ENCODE measurements at regions not wholly inside any gene's neighbourhood (a gene's known extent, or its start where the extent isn't known, plus 50 kb on each side); places are given as distances from the start of the nearest gene placed in this dataset.

DNA sequence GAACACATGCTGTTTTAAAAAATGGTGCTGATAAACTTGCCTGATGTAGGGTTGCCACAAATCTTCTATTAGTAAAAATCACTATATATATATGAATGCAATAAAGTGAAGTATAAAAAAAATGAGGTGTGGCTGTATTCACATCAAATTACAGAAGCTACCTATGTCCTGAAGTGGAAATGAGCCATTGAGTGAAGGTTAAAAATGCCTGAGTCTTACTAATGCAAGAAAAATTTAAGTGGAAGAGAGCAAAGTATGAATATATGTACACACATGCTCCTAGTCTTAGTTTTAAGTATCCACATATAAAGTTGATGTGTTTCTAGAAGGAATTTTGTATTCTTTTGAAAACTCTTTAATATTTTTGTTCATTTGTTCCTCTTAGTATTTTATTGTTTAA is 808.3 kb upstream of the MAN1A1 start:
- H2AFZ ChIP-seq (ENCODE audit: low read length): no peak overlapping the region
- no peaks in the 10 kb centered on the region for H3K36me3 ChIP-seq (ENCODE audit: insufficient read depth, low read length)
- POLR2A ChIA-PET: no interaction called here
- H3K4me2 ChIP-seq (ENCODE audit: low read length): no peak overlapping the region
- H3K4me1 ChIP-seq (ENCODE audit: insufficient read depth, low read length, poor library complexity, severe bottlenecking): no peaks in the 10 kb centered on the region
- BruUV-seq (replicated peaks): no TSS peak
- no peaks in the 10 kb centered on the region for H3K9me3 ChIP-seq (ENCODE audit: low read length)
- no peak for DNase-seq (ENCODE audit: low spot score)
- no peak overlapping the region for H3K4me3 ChIP-seq (ENCODE audit: low read depth, low read length, poor library complexity, severe bottlenecking)
- H3K27ac ChIP-seq (ENCODE audit: low read depth, low read length, poor library complexity, severe bottlenecking): no peak overlapping the region
- intact Hi-C loops (cut with micrococcal nuclease; ENCODE audit: unreplicated experiment): no loop called here
- CTCF ChIA-PET (ENCODE audit: unreplicated experiment): no interaction called here
- H3K9me2 ChIP-seq (ENCODE audit: insufficient read depth, low read length): no peaks in the 10 kb centered on the region
- no peaks in the 10 kb centered on the region for H4K20me1 ChIP-seq (ENCODE audit: insufficient read depth, low read length)
- no peaks in the 10 kb centered on the region for H3K79me2 ChIP-seq (ENCODE audit: insufficient read depth, low read depth, low read length)
- TF ChIP-seq CTCF (conservative IDR thresholded peaks at IDR 0.05; ENCODE audit: low read length): no peak
- TF ChIP-seq EZH2phosphoT487 (IDR thresholded peaks at IDR 0.05; ENCODE audit: borderline replicate concordance, low read depth, low read length): no peak

- TF ChIP-seq EZH2phosphoT487 (IDR thresholded peaks at IDR 0.05; ENCODE audit: borderline replicate concordance, low read depth, low read length): no peak
- peak; percentile 76 for TF ChIP-seq CTCF (conservative IDR thresholded peaks at IDR 0.05; ENCODE audit: low read length)
- Histone ChIP-seq H3K36me3 (ENCODE audit: insufficient read depth, low read length) (no peaks in the 10 kb centered on the region), H3K79me2 (ENCODE audit: insufficient read depth, low read depth, low read length) (no peaks in the 10 kb centered on the region), H3K9me2 (ENCODE audit: insufficient read depth, low read length) (no peaks in the 10 kb centered on the region), H3K4me3 (ENCODE audit: low read depth, low read length, poor library complexity, severe bottlenecking) (no peak overlapping the region), H3K9me3 (ENCODE audit: low read length) (no peaks in the 10 kb centered on the region), H3K4me1 (ENCODE audit: insufficient read depth, low read length, poor library complexity, severe bottlenecking) (no peaks in the 10 kb centered on the region), H3K27ac (ENCODE audit: low read depth, low read length, poor library complexity, severe bottlenecking) (no peak overlapping the region), H2AFZ (ENCODE audit: low read length) (no peak overlapping the region), H4K20me1 (ENCODE audit: insufficient read depth, low read length) (no peaks in the 10 kb centered on the region), H3K4me2 (ENCODE audit: low read length) (no peak overlapping the region)
- no TSS peak for BruUV-seq (replicated peaks)
- peak; percentile 14 for DNase-seq (ENCODE audit: low spot score)
- POLR2A ChIA-PET: interaction anchor here (1.3 kb wide), 1 partner anchor 17 kb away, joined by 3 read pairs; no protein-coding TSS in a partner anchor
- intact Hi-C loops (cut with micrococcal nuclease; ENCODE audit: unreplicated experiment): no loop called here
- CTCF ChIA-PET (ENCODE audit: unreplicated experiment): no interaction called here
Measured at GRCh38 chr6:120147071-120147871, 797.7 kb upstream of the MAN1A1 start.

DNA sequence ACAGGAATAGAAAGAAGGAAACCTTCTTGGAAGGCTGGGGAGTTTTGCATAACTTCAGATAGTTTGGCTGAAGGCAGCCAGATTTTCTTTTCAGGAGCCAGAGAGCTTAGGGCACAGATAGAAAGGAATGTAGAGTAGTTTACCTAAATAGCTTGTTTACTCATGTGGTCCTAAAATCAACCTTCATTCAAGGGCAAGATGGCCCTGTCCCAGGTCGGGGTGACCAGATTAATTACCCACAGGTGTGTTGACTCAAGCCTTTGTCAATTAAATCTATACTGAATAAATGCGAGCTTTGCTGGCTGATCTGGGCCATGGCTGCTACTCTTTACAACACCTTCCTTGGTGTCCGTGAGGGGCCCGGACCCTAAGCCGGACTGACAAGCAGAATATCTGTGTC is 792.0 kb upstream of the MAN1A1 start:
- H3K9me2 ChIP-seq (ENCODE audit: insufficient read depth, low read length): no peaks in the 10 kb centered on the region
- H3K4me3 ChIP-seq (ENCODE audit: low read depth, low read length, poor library complexity, severe bottlenecking): no peak overlapping the region
- no peaks in the 10 kb centered on the region for H3K4me1 ChIP-seq (ENCODE audit: insufficient read depth, low read length, poor library complexity, severe bottlenecking)
- H3K27ac ChIP-seq (ENCODE audit: low read depth, low read length, poor library complexity, severe bottlenecking): no peak overlapping the region
- H4K20me1 ChIP-seq (ENCODE audit: insufficient read depth, low read length): no peaks in the 10 kb centered on the region
- POLR2A ChIA-PET: interaction anchor here (0.6 kb wide), 1 partner anchor 45 kb away, joined by 3 read pairs; no protein-coding TSS in a partner anchor
- CTCF ChIA-PET (ENCODE audit: unreplicated experiment): no interaction called here
- intact Hi-C loops (cut with micrococcal nuclease; ENCODE audit: unreplicated experiment): no loop called here
- no peak overlapping the region for H2AFZ ChIP-seq (ENCODE audit: low read length)
- TF ChIP-seq EZH2phosphoT487 (IDR thresholded peaks at IDR 0.05; ENCODE audit: borderline replicate concordance, low read depth, low read length): no peak
- TF ChIP-seq CTCF (conservative IDR thresholded peaks at IDR 0.05; ENCODE audit: low read length): no peak
- no peaks in the 10 kb centered on the region for H3K36me3 ChIP-seq (ENCODE audit: insufficient read depth, low read length)
- no peak overlapping the region for H3K4me2 ChIP-seq (ENCODE audit: low read length)
- H3K9me3 ChIP-seq (ENCODE audit: low read length): no peaks in the 10 kb centered on the region
- H3K79me2 ChIP-seq (ENCODE audit: insufficient read depth, low read depth, low read length): no peaks in the 10 kb centered on the region
- no peak for DNase-seq (ENCODE audit: low spot score)
- BruUV-seq (replicated peaks): no TSS peak
